ENCODE measurements at regions not wholly inside any gene's neighbourhood (a gene's known extent, or its start where the extent isn't known, plus 50 kb on each side); places are given as distances from the start of the nearest gene placed in this dataset.

- TF ChIP-seq, protein P1, sequence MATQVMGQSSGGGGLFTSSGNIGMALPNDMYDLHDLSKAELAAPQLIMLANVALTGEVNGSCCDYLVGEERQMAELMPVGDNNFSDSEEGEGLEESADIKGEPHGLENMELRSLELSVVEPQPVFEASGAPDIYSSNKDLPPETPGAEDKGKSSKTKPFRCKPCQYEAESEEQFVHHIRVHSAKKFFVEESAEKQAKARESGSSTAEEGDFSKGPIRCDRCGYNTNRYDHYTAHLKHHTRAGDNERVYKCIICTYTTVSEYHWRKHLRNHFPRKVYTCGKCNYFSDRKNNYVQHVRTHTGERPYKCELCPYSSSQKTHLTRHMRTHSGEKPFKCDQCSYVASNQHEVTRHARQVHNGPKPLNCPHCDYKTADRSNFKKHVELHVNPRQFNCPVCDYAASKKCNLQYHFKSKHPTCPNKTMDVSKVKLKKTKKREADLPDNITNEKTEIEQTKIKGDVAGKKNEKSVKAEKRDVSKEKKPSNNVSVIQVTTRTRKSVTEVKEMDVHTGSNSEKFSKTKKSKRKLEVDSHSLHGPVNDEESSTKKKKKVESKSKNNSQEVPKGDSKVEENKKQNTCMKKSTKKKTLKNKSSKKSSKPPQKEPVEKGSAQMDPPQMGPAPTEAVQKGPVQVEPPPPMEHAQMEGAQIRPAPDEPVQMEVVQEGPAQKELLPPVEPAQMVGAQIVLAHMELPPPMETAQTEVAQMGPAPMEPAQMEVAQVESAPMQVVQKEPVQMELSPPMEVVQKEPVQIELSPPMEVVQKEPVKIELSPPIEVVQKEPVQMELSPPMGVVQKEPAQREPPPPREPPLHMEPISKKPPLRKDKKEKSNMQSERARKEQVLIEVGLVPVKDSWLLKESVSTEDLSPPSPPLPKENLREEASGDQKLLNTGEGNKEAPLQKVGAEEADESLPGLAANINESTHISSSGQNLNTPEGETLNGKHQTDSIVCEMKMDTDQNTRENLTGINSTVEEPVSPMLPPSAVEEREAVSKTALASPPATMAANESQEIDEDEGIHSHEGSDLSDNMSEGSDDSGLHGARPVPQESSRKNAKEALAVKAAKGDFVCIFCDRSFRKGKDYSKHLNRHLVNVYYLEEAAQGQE (IDR thresholded peaks at IDR 0.05; ENCODE audit: borderline replicate concordance): peak; percentile 78
- TF ChIP-seq EP300 (conservative IDR thresholded peaks at IDR 0.05; ENCODE audit: poor library complexity, severe bottlenecking) (peak; percentile 99), POLR2AphosphoS5 (IDR thresholded peaks at IDR 0.05) (peak; percentile 91), EZH2 (IDR thresholded peaks at IDR 0.05; ENCODE audit: borderline replicate concordance, insufficient read depth, low read length, poor library complexity, severe bottlenecking) (no peak), TAF1 (IDR thresholded peaks at IDR 0.05; ENCODE audit: low read depth) (no peak), SMC3 (conservative IDR thresholded peaks at IDR 0.05; ENCODE audit: poor library complexity) (peak; percentile 37), MXI1 (conservative IDR thresholded peaks at IDR 0.05; ENCODE audit: poor library complexity, severe bottlenecking) (no peak), RAD21 (conservative IDR thresholded peaks at IDR 0.05) (peak; percentile 46)
- TF ChIP-seq, protein P2, sequence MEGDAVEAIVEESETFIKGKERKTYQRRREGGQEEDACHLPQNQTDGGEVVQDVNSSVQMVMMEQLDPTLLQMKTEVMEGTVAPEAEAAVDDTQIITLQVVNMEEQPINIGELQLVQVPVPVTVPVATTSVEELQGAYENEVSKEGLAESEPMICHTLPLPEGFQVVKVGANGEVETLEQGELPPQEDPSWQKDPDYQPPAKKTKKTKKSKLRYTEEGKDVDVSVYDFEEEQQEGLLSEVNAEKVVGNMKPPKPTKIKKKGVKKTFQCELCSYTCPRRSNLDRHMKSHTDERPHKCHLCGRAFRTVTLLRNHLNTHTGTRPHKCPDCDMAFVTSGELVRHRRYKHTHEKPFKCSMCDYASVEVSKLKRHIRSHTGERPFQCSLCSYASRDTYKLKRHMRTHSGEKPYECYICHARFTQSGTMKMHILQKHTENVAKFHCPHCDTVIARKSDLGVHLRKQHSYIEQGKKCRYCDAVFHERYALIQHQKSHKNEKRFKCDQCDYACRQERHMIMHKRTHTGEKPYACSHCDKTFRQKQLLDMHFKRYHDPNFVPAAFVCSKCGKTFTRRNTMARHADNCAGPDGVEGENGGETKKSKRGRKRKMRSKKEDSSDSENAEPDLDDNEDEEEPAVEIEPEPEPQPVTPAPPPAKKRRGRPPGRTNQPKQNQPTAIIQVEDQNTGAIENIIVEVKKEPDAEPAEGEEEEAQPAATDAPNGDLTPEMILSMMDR (IDR thresholded peaks at IDR 0.05; ENCODE audit: poor library complexity, severe bottlenecking): no peak
- peak overlapping the region; percentile 43 for H3K9ac ChIP-seq (ENCODE audit: low read length)
- H3K27ac ChIP-seq (ENCODE audit: low read length): peak overlapping the region; percentile 81
- no peaks in the 10 kb centered on the region for H3K9me3 ChIP-seq (ENCODE audit: low read length)
- no peaks in the 10 kb centered on the region for H3K79me2 ChIP-seq (replicated peaks; ENCODE audit: insufficient read depth, low read length)
- H3K9me2 ChIP-seq (ENCODE audit: insufficient read depth, low read length): no peaks in the 10 kb centered on the region
- peaks cover 5% of the 10 kb centered on the region for H3F3A ChIP-seq (ENCODE audit: insufficient read depth, low read length, poor library complexity, severe bottlenecking)
- H3K36me3 ChIP-seq (ENCODE audit: insufficient read depth, low read length): no peaks in the 10 kb centered on the region
- H3K4me2 ChIP-seq (ENCODE audit: low read length): peak overlapping the region; percentile 71
- H2AFZ ChIP-seq (ENCODE audit: low read depth, low read length): no peak overlapping the region
- no peaks in the 10 kb centered on the region for H4K20me1 ChIP-seq (ENCODE audit: insufficient read depth)
- no peaks in the 10 kb centered on the region for H3K27me3 ChIP-seq (ENCODE audit: insufficient read depth, low read depth, low read length)
- H3K4me3 ChIP-seq (ENCODE audit: low read length): peak overlapping the region; percentile 45
These were observed 642.0 kb downstream of the ZNF385D start for GRCh38 chr3:21109056-21109455.

GRCh38 chr3:21105784-21106183 lies 645.2 kb downstream of the ZNF385D start:
- no peaks in the 10 kb centered on the region for H3K36me3 ChIP-seq (ENCODE audit: insufficient read depth, low read length)
- H3K4me3 ChIP-seq (ENCODE audit: low read length): no peak overlapping the region
- H2AFZ ChIP-seq (ENCODE audit: low read depth, low read length): no peak overlapping the region
- H3K9ac ChIP-seq (ENCODE audit: low read length): no peak overlapping the region
- H3K9me2 ChIP-seq (ENCODE audit: insufficient read depth, low read length): no peaks in the 10 kb centered on the region
- H3K27ac ChIP-seq (ENCODE audit: low read length): no peak overlapping the region
- no peak overlapping the region for H3K4me2 ChIP-seq (ENCODE audit: low read length)
- H3K27me3 ChIP-seq (ENCODE audit: insufficient read depth, low read depth, low read length): no peaks in the 10 kb centered on the region
- TF ChIP-seq, protein P2 (IDR thresholded peaks at IDR 0.05; ENCODE audit: poor library complexity, severe bottlenecking): no peak
- TF ChIP-seq RAD21 (conservative IDR thresholded peaks at IDR 0.05) (no peak), EZH2 (IDR thresholded peaks at IDR 0.05; ENCODE audit: borderline replicate concordance, insufficient read depth, low read length, poor library complexity, severe bottlenecking) (no peak), EP300 (conservative IDR thresholded peaks at IDR 0.05; ENCODE audit: poor library complexity, severe bottlenecking) (no peak), TAF1 (IDR thresholded peaks at IDR 0.05; ENCODE audit: low read depth) (no peak), SMC3 (conservative IDR thresholded peaks at IDR 0.05; ENCODE audit: poor library complexity) (no peak), POLR2AphosphoS5 (IDR thresholded peaks at IDR 0.05) (no peak), MXI1 (conservative IDR thresholded peaks at IDR 0.05; ENCODE audit: poor library complexity, severe bottlenecking) (no peak)
- TF ChIP-seq, protein P1 (IDR thresholded peaks at IDR 0.05; ENCODE audit: borderline replicate concordance): no peak
- peaks cover 4% of the 10 kb centered on the region for H3K9me3 ChIP-seq (ENCODE audit: low read length)
- H3K79me2 ChIP-seq (replicated peaks; ENCODE audit: insufficient read depth, low read length): no peaks in the 10 kb centered on the region
- no peaks in the 10 kb centered on the region for H4K20me1 ChIP-seq (ENCODE audit: insufficient read depth)
- peaks cover 5% of the 10 kb centered on the region for H3F3A ChIP-seq (ENCODE audit: insufficient read depth, low read length, poor library complexity, severe bottlenecking)

Measured in neural cell (in vitro differentiated cells).